CD4-positive, CD25-positive, alpha-beta regulatory T cell (primary cell): ENCODE measurements at regions not wholly inside any gene's neighbourhood (a gene's known extent, or its start where the extent isn't known, plus 50 kb on each side); places are given as distances from the start of the nearest gene placed in this dataset.

Experiments used
- ATAC-seq, 2 donors: fragments of 150-1000 bp; cut with Tn5 transposase; one replicate each; pipeline ENCODE4 v1.10.0; 2021; ENCODE audit warnings: low read depth in 2 of 2, moderate number of reproducible peaks in 2 of 2, moderate library complexity in 1 of 2
- DNase-seq, 3 donors: peaks; one replicate each; pipeline versions ENCODE4 v3.0.0 to v3.0.0-alpha.2; 2012 to 2022; ENCODE audit warnings: mixed read lengths in 1 of 3
- H3K27ac ChIP-seq: one replicate; pipeline ENCODE4 v1.7.0; 2013; ENCODE audit warnings: mild to moderate bottlenecking, low read length; ENCODE audit not compliant: insufficient read depth, poor library complexity, severe bottlenecking
- H3K27me3 ChIP-seq: one replicate; pipeline ENCODE4 v1.7.0; 2013; ENCODE audit warnings: low read length; ENCODE audit not compliant: control insufficient read depth, insufficient read depth
- H3K36me3 ChIP-seq: one replicate; pipeline ENCODE4 v1.7.0; 2013; ENCODE audit warnings: mild to moderate bottlenecking, low read length, moderate library complexity; ENCODE audit not compliant: control insufficient read depth, insufficient read depth
- H3K4me1 ChIP-seq: 2 replicates; pipeline ENCODE4 v1.7.0; 2013; ENCODE audit warnings: mild to moderate bottlenecking, low read length; ENCODE audit not compliant: insufficient read depth, control insufficient read depth, poor library complexity, severe bottlenecking
- H3K4me3 ChIP-seq: one replicate; pipeline ENCODE4 v1.7.0; 2013; ENCODE audit warnings: low read depth, mild to moderate bottlenecking, low read length, moderate library complexity
- H3K9me3 ChIP-seq, 2 experiments: 1 replicate in 1 of 2; 2 replicates in 1 of 2; pipeline ENCODE4 v1.7.0; 2013; ENCODE audit warnings: low read length in 2 of 2, mild to moderate bottlenecking in 1 of 2, moderate library complexity in 1 of 2; ENCODE audit not compliant: control insufficient read depth in 2 of 2
- H3K27ac Mint-ChIP-seq, 3 donors: one replicate each; pipeline ENCODE4 v1.8.0; 2020 to 2022; ENCODE audit warnings: mild to moderate bottlenecking in 3 of 3, mixed read lengths in 3 of 3, moderate library complexity in 2 of 3
- H3K27me3 Mint-ChIP-seq: one replicate; pipeline ENCODE4 v1.8.0; 2022; ENCODE audit warnings: mild to moderate bottlenecking, mixed read lengths
- H3K36me3 Mint-ChIP-seq: one replicate; pipeline ENCODE4 v1.8.0; 2020; ENCODE audit warnings: mixed read lengths
- H3K4me1 Mint-ChIP-seq, 4 donors: one replicate each; pipeline ENCODE4 v1.8.0; 2020 to 2022; ENCODE audit warnings: mixed read lengths in 4 of 4, mild to moderate bottlenecking in 1 of 4
- H3K4me3 Mint-ChIP-seq, 4 donors: one replicate each; pipeline ENCODE4 v1.8.0; 2020 to 2022; ENCODE audit warnings: mild to moderate bottlenecking in 4 of 4, mixed read lengths in 4 of 4, moderate library complexity in 3 of 4
- H3K9me3 Mint-ChIP-seq, 7 donors: one replicate each; pipeline ENCODE4 v1.8.0; 2020 to 2022; ENCODE audit warnings: mixed read lengths in 7 of 7, mild to moderate bottlenecking in 3 of 7, moderate library complexity in 2 of 7

DNA sequence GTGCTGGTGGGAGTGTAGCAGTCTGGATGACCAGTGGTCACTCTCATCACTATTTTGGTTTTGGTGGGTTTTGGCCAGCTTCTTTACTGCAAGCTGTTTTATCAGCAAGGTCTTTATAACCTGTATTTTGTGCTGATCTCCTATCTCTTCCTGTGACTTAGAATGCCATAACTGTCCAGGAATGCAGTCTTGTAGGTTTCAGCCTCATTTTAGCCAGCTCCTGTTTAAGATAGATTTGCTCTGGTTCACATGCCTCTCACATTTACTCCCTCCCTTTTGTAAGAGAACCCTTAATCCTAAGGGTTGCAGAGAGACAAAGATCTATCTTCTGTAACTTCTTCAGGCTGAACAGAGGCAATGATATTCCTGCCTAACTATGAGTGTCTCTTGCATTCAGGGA is 51.2 kb upstream of the INHBA start:
- no peak for ATAC-seq
- no peaks in the 10 kb centered on the region for H3K27me3 Mint-ChIP-seq
- H3K36me3 Mint-ChIP-seq = no peaks in the 10 kb centered on the region

More for the DNA sequence above, 51.2 kb upstream of the INHBA start:
- no peak overlapping the region for H3K27ac Mint-ChIP-seq
- H3K4me1 Mint-ChIP-seq = no peaks in the 10 kb centered on the region
- no peaks in the 10 kb centered on the region for H3K4me1 ChIP-seq
- peaks cover 0 to 5% of the 10 kb centered on the region in 2 experiments for H3K9me3 ChIP-seq
- no peak overlapping the region for H3K27ac ChIP-seq
- H3K27me3 ChIP-seq = no peaks in the 10 kb centered on the region
- H3K4me3 ChIP-seq = no peak overlapping the region
- no peak for DNase-seq
- H3K36me3 ChIP-seq = no peaks in the 10 kb centered on the region
- peaks cover 0 to 14% (median 3%) of the 10 kb centered on the region in 7 donors for H3K9me3 Mint-ChIP-seq
- no peak overlapping the region for H3K4me3 Mint-ChIP-seq
